K562 (cell line): ENCODE measurements at regions not wholly inside any gene's neighbourhood (a gene's known extent, or its start where the extent isn't known, plus 50 kb on each side); places are given as distances from the start of the nearest gene placed in this dataset.

Experiments used
- ATAC-seq: fragments of 200-7000 bp; cut with Tn5 transposase; 3 replicates; pipeline ENCODE4 v1.9.1; 2020; ENCODE audit warnings: moderate library complexity
- BruUV-seq: library from RNA; stranded (reverse); fragments of 400-500 nt; replicated peaks from 2 replicates; lab custom pipeline; 2021; lab: Mats Ljungman, UMichigan
- CTCF ChIA-PET: fragments of 300-600 bp; formaldehyde crosslinking; extraction: SDS; loops from one replicate; lab custom pipeline; 2021; ENCODE audit warnings: low intra/inter-chr PET ratio; lab: Yijun Ruan, JAX
- POLR2A ChIA-PET: fragments of 300-600, 350-650 bp; sonication (Branson Sonifier 250); formaldehyde crosslinking; extraction: SDS; loops from one replicate; lab custom pipeline; 2021; ENCODE audit warnings: antibody characterized with exemption, inconsistent platforms; lab: Yijun Ruan, JAX
- DNase-seq, 4 experiments: peaks; one replicate each; pipeline versions ENCODE4 v3.0.0 to v3.0.0-alpha.2; 2011 to 2018; ENCODE audit warnings: low spot score in 3 of 4, mixed read lengths in 3 of 4; ENCODE audit errors: extremely low read depth in 1 of 4
- FAIRE-seq: peaks from 2 replicates; lab custom pipeline; 2011; peaks lifted over from hg19 to GRCh38; lab: Jason Lieb, UNC
- H2AFZ ChIP-seq: 2 replicates; pipeline ENCODE4 v1.6.0; 2011; ENCODE audit warnings: low read depth, low read length, control low read depth, inconsistent platforms
- H3K27ac ChIP-seq: fragments of 200-600 bp; 3 replicates; pipeline ENCODE4 v1.8.0; 2011; ENCODE audit warnings: low read depth, mild to moderate bottlenecking, control low read depth, inconsistent platforms, low read length, moderate library complexity, mixed read lengths; ENCODE audit errors: extremely low read depth
- H3K27me3 ChIP-seq, 2 experiments: fragments of 300-600 bp in 1 of 2; 2 replicates in 1 of 2; 3 replicates in 1 of 2; pipeline versions ENCODE4 v1.6.0 to v1.8.0; 2011; ENCODE audit warnings: inconsistent platforms in 2 of 2, low read length in 2 of 2, mild to moderate bottlenecking in 1 of 2, mixed read lengths in 1 of 2, moderate library complexity in 1 of 2; ENCODE audit not compliant: control insufficient read depth in 2 of 2, insufficient read depth in 2 of 2
- H3K36me3 ChIP-seq: fragments of 300-600 bp; 3 replicates; pipeline ENCODE4 v1.8.0; 2011; ENCODE audit warnings: mild to moderate bottlenecking, low read length, inconsistent platforms; ENCODE audit not compliant: control insufficient read depth, insufficient read depth
- H3K4me1 ChIP-seq, 2 experiments: fragments of 200-600 bp in 1 of 2; replicated peaks in 1 of 2; 2 replicates in 1 of 2; 3 replicates in 1 of 2; pipeline versions ENCODE4 v1.5.1 to v1.8.0; 2011; ENCODE audit warnings: inconsistent platforms in 2 of 2, low read length in 2 of 2, mild to moderate bottlenecking in 1 of 2, mixed read lengths in 1 of 2, moderate library complexity in 1 of 2; ENCODE audit not compliant: control insufficient read depth in 2 of 2, insufficient read depth in 2 of 2
- H3K4me2 ChIP-seq: 2 replicates; pipeline ENCODE4 v1.6.1; 2011; ENCODE audit warnings: low read length, control low read depth, inconsistent platforms, mixed read lengths; ENCODE audit not compliant: insufficient read depth
- H3K4me3 ChIP-seq: fragments of 200-600 bp; sonication (generic), shearing (Covaris generic); 2 replicates; pipeline ENCODE4 v1.5.1; 2016; ENCODE audit warnings: control low read depth, inconsistent platforms
- H3K79me2 ChIP-seq: fragments of 200-600 bp; 3 replicates; pipeline ENCODE4 v1.8.0; 2011; ENCODE audit warnings: low read length, inconsistent platforms; ENCODE audit not compliant: control insufficient read depth, insufficient read depth
- H3K9ac ChIP-seq, 2 experiments: 2 replicates each; pipeline versions ENCODE4 v1.6.0 to v1.6.1; 2011; ENCODE audit warnings: low read depth in 2 of 2, low read length in 2 of 2, control low read depth in 1 of 2, inconsistent platforms in 1 of 2, mild to moderate bottlenecking in 1 of 2, mixed read lengths in 1 of 2; ENCODE audit not compliant: insufficient read depth in 1 of 2
- H3K9me1 ChIP-seq: one replicate; pipeline ENCODE4 v1.6.0; 2011; ENCODE audit warnings: inconsistent platforms, mild to moderate bottlenecking, low read length, moderate library complexity; ENCODE audit not compliant: control insufficient read depth, insufficient read depth
- H3K9me3 ChIP-seq: replicated peaks from 2 replicates; pipeline ENCODE4 v1.5.1; 2011; ENCODE audit warnings: low read depth, low read length, inconsistent platforms; ENCODE audit not compliant: control insufficient read depth, insufficient read depth
- H4K20me1 ChIP-seq: replicated peaks from 2 replicates; pipeline ENCODE4 v1.6.1; 2011; ENCODE audit warnings: low read length, inconsistent platforms, mixed read lengths; ENCODE audit not compliant: control insufficient read depth, insufficient read depth
- BCOR ChIP-seq: fragments of 450-650 bp; IDR thresholded peaks from 2 replicates; pipeline ENCODE4 v1.6.1; 2016
- BDP1 ChIP-seq: IDR thresholded peaks from 3 replicates; pipeline ENCODE4 v1.6.1; 2011; ENCODE audit not compliant: insufficient read length, insufficient read depth
- CEBPG ChIP-seq, 3 experiments: fragments of 200-800 bp in 1 of 3; sonication (Bioruptor generic) in 1 of 3; sonication (generic) in 1 of 3; formaldehyde crosslinking in 1 of 3; IDR thresholded peaks in 2 of 3; conservative IDR thresholded peaks in 1 of 3; 2 replicates each; pipeline versions ENCODE4 v1.6.1 to v1.8.0; 2016 to 2022; ENCODE audit warnings: missing compliant biosample characterization in 2 of 3, missing genetic modification characterization in 2 of 3, mild to moderate bottlenecking in 1 of 3, missing genetic modification reagents in 1 of 3
- FOXJ3 ChIP-seq: sonication (generic); formaldehyde crosslinking; IDR thresholded peaks from 2 replicates; pipeline ENCODE4 v1.4.0; 2020; ENCODE audit warnings: mild to moderate bottlenecking, missing genetic modification reagents
- GATAD2A ChIP-seq: fragments of 450-650 bp; IDR thresholded peaks from 2 replicates; pipeline ENCODE4 v1.6.1; 2017
- HMGXB4 ChIP-seq: sonication (generic); formaldehyde crosslinking; IDR thresholded peaks from 2 replicates; pipeline ENCODE4 v1.8.1; 2023; ENCODE audit warnings: mild to moderate bottlenecking, missing genetic modification reagents
- MXD1 ChIP-seq: fragments of 250-450 bp; sonication (Bioruptor Pico); IDR thresholded peaks from 2 replicates; pipeline ENCODE4 v1.8.0; 2021; ENCODE audit warnings: borderline replicate concordance, mild to moderate bottlenecking, moderate library complexity; ENCODE audit not compliant: poor library complexity, severe bottlenecking
- NBN ChIP-seq: fragments of 450-650 bp; IDR thresholded peaks from 2 replicates; pipeline ENCODE4 v1.6.1; 2016; ENCODE audit warnings: low read depth, mild to moderate bottlenecking
- PHB ChIP-seq: fragments of 250-450 bp; sonication (Bioruptor Pico); IDR thresholded peaks from 2 replicates; pipeline ENCODE4 v1.5.0; 2021
- POLR2A ChIP-seq: fragments of 450-650 bp; conservative IDR thresholded peaks from 2 replicates; pipeline ENCODE4 v1.6.1; 2016
- POLR2AphosphoS2 ChIP-seq: IDR thresholded peaks from 2 replicates; pipeline ENCODE4 v1.6.1; 2012; ENCODE audit warnings: low read length, improper control_type of control experiment
- POLR3A ChIP-seq: IDR thresholded peaks from 2 replicates; pipeline ENCODE4 v1.6.1; 2011; ENCODE audit warnings: borderline replicate concordance, mild to moderate bottlenecking, moderate library complexity; ENCODE audit not compliant: insufficient read length, insufficient read depth; ENCODE audit errors: extremely low read depth
- RBBP5 ChIP-seq: fragments of 200-600 bp; sonication (generic); IDR thresholded peaks from 2 replicates; pipeline ENCODE4 v1.6.1; 2012; ENCODE audit warnings: borderline replicate concordance, mild to moderate bottlenecking, low read length, control low read depth, inconsistent platforms; ENCODE audit not compliant: insufficient read depth, poor library complexity, severe bottlenecking
- RFX7 ChIP-seq: fragments of 250-450 bp; sonication (Bioruptor Pico); IDR thresholded peaks from 2 replicates; pipeline ENCODE4 v1.5.1; 2021; ENCODE audit warnings: mild to moderate bottlenecking
- TSHZ1 ChIP-seq: fragments of 250-450 bp; sonication (Bioruptor Pico); IDR thresholded peaks from 2 replicates; pipeline ENCODE4 v1.4.0; 2020; ENCODE audit warnings: mild to moderate bottlenecking, moderate library complexity
- WGBS: fragments of 100-300 bp; shearing (Covaris generic); methylation state at CpG from one replicate; pipeline ENCODE4 v1.1.6; 2016; ENCODE audit warnings: low coverage, mixed read lengths; ENCODE audit not compliant: insufficient coverage; ENCODE audit errors: missing lambda C conversion rate; 5-methylcytosine and 5-hydroxymethylcytosine counted together
- in situ Hi-C: fragments of 300-500 bp; cut with MboI; formaldehyde crosslinking; loops from 4 replicates; pipeline ENCODE4 v1.15.0; 2018; ENCODE audit warnings: inconsistent platforms, mixed read lengths
- intact Hi-C: fragments of 100-400 bp; cut with micrococcal nuclease; formaldehyde crosslinking; loops from 2 replicates; pipeline ENCODE4 v1.14.2; 2022

GRCh38 chr18:39271654-39272053 lies 1706.1 kb upstream of the CELF4 start:
- H3K9ac ChIP-seq: no peak overlapping the region
- H2AFZ ChIP-seq: no peak overlapping the region
- H3K27ac ChIP-seq: no peak overlapping the region
- CTCF ChIA-PET: no interaction called here
- no peaks in the 10 kb centered on the region for H4K20me1 ChIP-seq
- ATAC-seq: no peak
- H3K4me2 ChIP-seq: no peak overlapping the region
- no peaks in the 10 kb centered on the region for H3K27me3 ChIP-seq
- TF ChIP-seq RBBP5 (no peak), POLR3A (no peak), MXD1 (CRISPR knock-in tag) (no peak), POLR2A (no peak), RFX7 (CRISPR knock-in tag) (no peak), GATAD2A (no peak), HMGXB4 (no peak), BCOR (no peak), FOXJ3 (CRISPR knock-in tag) (no peak), TSHZ1 (CRISPR knock-in tag) (no peak), PHB (no peak), BDP1 (no peak), CEBPG (CRISPR knock-in tag; IDR thresholded peaks at IDR 0.05) (no peak), CEBPG (tag; conservative IDR thresholded peaks at IDR 0.05 in 1 of 2, IDR thresholded peaks at IDR 0.05 in 1 of 2) (no peak), POLR2AphosphoS2 (no peak), NBN (no peak)
- in situ Hi-C loops (no loop called here), intact Hi-C loops (no loop called here)
- peaks cover 3% of the 10 kb centered on the region for H3K9me3 ChIP-seq
- 0% methylated on average over 4 of the region's 4 CpGs for WGBS
- no peak for FAIRE-seq
- H3K9me1 ChIP-seq: no peaks in the 10 kb centered on the region
- no TSS peak for BruUV-seq
- no peaks in the 10 kb centered on the region for H3K79me2 ChIP-seq
- POLR2A ChIA-PET: interaction anchor here (0.5 kb wide), 1 partner anchor 1436 kb away, joined by 3 read pairs; no protein-coding TSS in a partner anchor
- no peak overlapping the region for H3K4me3 ChIP-seq
- no peak for DNase-seq
- no peaks in the 10 kb centered on the region for H3K4me1 ChIP-seq
- H3K36me3 ChIP-seq: no peaks in the 10 kb centered on the region
